K562 (cell line): ENCODE measurements at regions not wholly inside any gene's neighbourhood (a gene's known extent, or its start where the extent isn't known, plus 50 kb on each side); places are given as distances from the start of the nearest gene placed in this dataset.

Experiments
- ATAC-seq: fragments of 200-7000 bp; cut with Tn5 transposase; 3 replicates; pipeline ENCODE4 v1.9.1; 2020; ENCODE audit warnings: moderate library complexity
- BruUV-seq: library from RNA; stranded (reverse); fragments of 400-500 nt; replicated peaks from 2 replicates; lab custom pipeline; 2021; lab: Mats Ljungman, UMichigan
- CTCF ChIA-PET: fragments of 300-600 bp; formaldehyde crosslinking; extraction: SDS; loops from one replicate; lab custom pipeline; 2021; ENCODE audit warnings: low intra/inter-chr PET ratio; lab: Yijun Ruan, JAX
- POLR2A ChIA-PET: fragments of 300-600, 350-650 bp; sonication (Branson Sonifier 250); formaldehyde crosslinking; extraction: SDS; loops from one replicate; lab custom pipeline; 2021; ENCODE audit warnings: antibody characterized with exemption, inconsistent platforms; lab: Yijun Ruan, JAX
- DNase-seq, 4 experiments: peaks; one replicate each; pipeline versions ENCODE4 v3.0.0 to v3.0.0-alpha.2; 2011 to 2018; ENCODE audit warnings: low spot score in 3 of 4, mixed read lengths in 3 of 4; ENCODE audit errors: extremely low read depth in 1 of 4
- FAIRE-seq: peaks from 2 replicates; lab custom pipeline; 2011; peaks lifted over from hg19 to GRCh38; lab: Jason Lieb, UNC
- H2AFZ ChIP-seq: 2 replicates; pipeline ENCODE4 v1.6.0; 2011; ENCODE audit warnings: low read depth, low read length, control low read depth, inconsistent platforms
- H3K27ac ChIP-seq: fragments of 200-600 bp; 3 replicates; pipeline ENCODE4 v1.8.0; 2011; ENCODE audit warnings: low read depth, mild to moderate bottlenecking, control low read depth, inconsistent platforms, low read length, moderate library complexity, mixed read lengths; ENCODE audit errors: extremely low read depth
- H3K27me3 ChIP-seq, 2 experiments: fragments of 300-600 bp in 1 of 2; 2 replicates in 1 of 2; 3 replicates in 1 of 2; pipeline versions ENCODE4 v1.6.0 to v1.8.0; 2011; ENCODE audit warnings: inconsistent platforms in 2 of 2, low read length in 2 of 2, mild to moderate bottlenecking in 1 of 2, mixed read lengths in 1 of 2, moderate library complexity in 1 of 2; ENCODE audit not compliant: control insufficient read depth in 2 of 2, insufficient read depth in 2 of 2
- H3K36me3 ChIP-seq: fragments of 300-600 bp; 3 replicates; pipeline ENCODE4 v1.8.0; 2011; ENCODE audit warnings: mild to moderate bottlenecking, low read length, inconsistent platforms; ENCODE audit not compliant: control insufficient read depth, insufficient read depth
- H3K4me1 ChIP-seq, 2 experiments: fragments of 200-600 bp in 1 of 2; replicated peaks in 1 of 2; 2 replicates in 1 of 2; 3 replicates in 1 of 2; pipeline versions ENCODE4 v1.5.1 to v1.8.0; 2011; ENCODE audit warnings: inconsistent platforms in 2 of 2, low read length in 2 of 2, mild to moderate bottlenecking in 1 of 2, mixed read lengths in 1 of 2, moderate library complexity in 1 of 2; ENCODE audit not compliant: control insufficient read depth in 2 of 2, insufficient read depth in 2 of 2
- H3K4me2 ChIP-seq: 2 replicates; pipeline ENCODE4 v1.6.1; 2011; ENCODE audit warnings: low read length, control low read depth, inconsistent platforms, mixed read lengths; ENCODE audit not compliant: insufficient read depth
- H3K4me3 ChIP-seq: fragments of 200-600 bp; sonication (generic), shearing (Covaris generic); 2 replicates; pipeline ENCODE4 v1.5.1; 2016; ENCODE audit warnings: control low read depth, inconsistent platforms
- H3K79me2 ChIP-seq: fragments of 200-600 bp; 3 replicates; pipeline ENCODE4 v1.8.0; 2011; ENCODE audit warnings: low read length, inconsistent platforms; ENCODE audit not compliant: control insufficient read depth, insufficient read depth
- H3K9ac ChIP-seq, 2 experiments: 2 replicates each; pipeline versions ENCODE4 v1.6.0 to v1.6.1; 2011; ENCODE audit warnings: low read depth in 2 of 2, low read length in 2 of 2, control low read depth in 1 of 2, inconsistent platforms in 1 of 2, mild to moderate bottlenecking in 1 of 2, mixed read lengths in 1 of 2; ENCODE audit not compliant: insufficient read depth in 1 of 2
- H3K9me1 ChIP-seq: one replicate; pipeline ENCODE4 v1.6.0; 2011; ENCODE audit warnings: inconsistent platforms, mild to moderate bottlenecking, low read length, moderate library complexity; ENCODE audit not compliant: control insufficient read depth, insufficient read depth
- H3K9me3 ChIP-seq: replicated peaks from 2 replicates; pipeline ENCODE4 v1.5.1; 2011; ENCODE audit warnings: low read depth, low read length, inconsistent platforms; ENCODE audit not compliant: control insufficient read depth, insufficient read depth
- H4K20me1 ChIP-seq: replicated peaks from 2 replicates; pipeline ENCODE4 v1.6.1; 2011; ENCODE audit warnings: low read length, inconsistent platforms, mixed read lengths; ENCODE audit not compliant: control insufficient read depth, insufficient read depth
- HNRNPUL1 ChIP-seq: fragments of 200-400 bp; formaldehyde crosslinking; IDR thresholded peaks from 2 replicates; pipeline ENCODE4 v1.6.1; 2017; ENCODE audit warnings: low read length
- KLF6 ChIP-seq: fragments of 250-450 bp; sonication (Bioruptor Pico); IDR thresholded peaks from 2 replicates; pipeline ENCODE4 v1.4.0; 2020; ENCODE audit warnings: mild to moderate bottlenecking, moderate library complexity, borderline replicate concordance
- NR4A1 ChIP-seq, 2 experiments: fragments of 250-450 bp in 1 of 2; fragments of 450-650 bp in 1 of 2; sonication (Bioruptor Pico) in 1 of 2; IDR thresholded peaks; 2 replicates each; pipeline versions ENCODE4 v1.4.0 to v1.6.1; 2016 to 2020; ENCODE audit warnings: mild to moderate bottlenecking in 2 of 2, missing compliant biosample characterization in 1 of 2, missing genetic modification characterization in 1 of 2, moderate library complexity in 1 of 2
- SREBF2 ChIP-seq: sonication (generic); formaldehyde crosslinking; IDR thresholded peaks from 2 replicates; pipeline ENCODE4 v1.4.0; 2020; ENCODE audit warnings: mild to moderate bottlenecking, missing genetic modification reagents
- TSC22D4 ChIP-seq: fragments of 450-650 bp; IDR thresholded peaks from 2 replicates; pipeline ENCODE4 v1.6.1; 2016; ENCODE audit warnings: missing genetic modification characterization, missing biosample characterization, control low read depth
- ZNF263 ChIP-seq: sonication (generic); formaldehyde crosslinking; IDR thresholded peaks from 2 replicates; pipeline ENCODE4 v1.8.0; 2022; ENCODE audit warnings: mild to moderate bottlenecking, missing genetic modification reagents, borderline replicate concordance
- ZNF445 ChIP-seq: fragments of 250-450 bp; sonication (Bioruptor Pico); IDR thresholded peaks from 2 replicates; pipeline ENCODE4 v1.4.0; 2020; ENCODE audit warnings: low read depth, mild to moderate bottlenecking, moderate library complexity
- WGBS: fragments of 100-300 bp; shearing (Covaris generic); methylation state at CpG from one replicate; pipeline ENCODE4 v1.1.6; 2016; ENCODE audit warnings: low coverage, mixed read lengths; ENCODE audit not compliant: insufficient coverage; ENCODE audit errors: missing lambda C conversion rate; 5-methylcytosine and 5-hydroxymethylcytosine counted together
- in situ Hi-C: fragments of 300-500 bp; cut with MboI; formaldehyde crosslinking; loops from 4 replicates; pipeline ENCODE4 v1.15.0; 2018; ENCODE audit warnings: inconsistent platforms, mixed read lengths
- intact Hi-C: fragments of 100-400 bp; cut with micrococcal nuclease; formaldehyde crosslinking; loops from 2 replicates; pipeline ENCODE4 v1.14.2; 2022
- TF ChIP-seq, protein P1 (sequence below): fragments of 450-650 bp; IDR thresholded peaks from 2 replicates; pipeline ENCODE4 v1.6.1; 2016; ENCODE audit warnings: low read depth, mild to moderate bottlenecking, moderate library complexity
- TF ChIP-seq, protein P2 (sequence below): fragments of 200-800 bp; sonication (Bioruptor generic); IDR thresholded peaks from 2 replicates; pipeline ENCODE4 v1.6.1; 2017; ENCODE audit warnings: missing genetic modification characterization, missing compliant biosample characterization
- TF ChIP-seq, protein P3 (sequence below): fragments of 200-600 bp; sonication (generic); IDR thresholded peaks from one replicate; pipeline ENCODE4 v1.6.1; 2012; ENCODE audit warnings: mild to moderate bottlenecking, low read depth, low read length, inconsistent platforms

DNA sequence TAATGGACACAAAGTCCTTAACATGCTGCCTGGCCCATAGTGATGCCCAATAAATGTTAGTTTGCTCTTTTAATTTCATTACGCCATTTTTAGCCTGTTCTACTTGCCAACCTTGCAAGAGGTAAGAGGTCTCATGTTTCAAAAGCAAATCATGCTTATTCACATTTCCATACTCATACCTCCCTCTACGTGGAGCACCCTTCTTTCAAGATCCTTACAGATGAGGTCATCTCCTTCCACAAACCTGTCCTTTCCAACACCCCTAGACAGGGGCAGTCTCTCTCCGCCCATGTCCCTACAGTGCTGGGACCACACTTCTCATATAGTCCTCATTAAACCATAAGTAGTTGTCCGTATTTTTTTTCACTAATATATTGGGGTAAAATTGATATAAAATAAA is 271.3 kb downstream of the FGFR2 start:
- Histone ChIP-seq H3K4me2 (no peak overlapping the region), H3K27ac (no peak overlapping the region), H3K4me3 (no peak overlapping the region), H3K9me1 (no peaks in the 10 kb centered on the region), H3K79me2 (no peaks in the 10 kb centered on the region), H3K4me1 (no peaks in the 10 kb centered on the region), H4K20me1 (no peaks in the 10 kb centered on the region), H3K27me3 (no peaks in the 10 kb centered on the region), H3K36me3 (no peaks in the 10 kb centered on the region), H3K9me3 (no peaks in the 10 kb centered on the region), H2AFZ (no peak overlapping the region), H3K9ac (no peak overlapping the region)
- TF ChIP-seq HNRNPUL1 (no peak), SREBF2 (CRISPR knock-in tag) (no peak), ZNF263 (CRISPR knock-in tag) (no peak), NR4A1 (CRISPR knock-in tag; IDR thresholded peaks at IDR 0.05) (no peak), NR4A1 (tag; IDR thresholded peaks at IDR 0.05) (no peak), TSC22D4 (tag) (no peak), KLF6 (CRISPR knock-in tag) (no peak), ZNF445 (CRISPR knock-in tag) (no peak)
- TF ChIP-seq, protein P1, sequence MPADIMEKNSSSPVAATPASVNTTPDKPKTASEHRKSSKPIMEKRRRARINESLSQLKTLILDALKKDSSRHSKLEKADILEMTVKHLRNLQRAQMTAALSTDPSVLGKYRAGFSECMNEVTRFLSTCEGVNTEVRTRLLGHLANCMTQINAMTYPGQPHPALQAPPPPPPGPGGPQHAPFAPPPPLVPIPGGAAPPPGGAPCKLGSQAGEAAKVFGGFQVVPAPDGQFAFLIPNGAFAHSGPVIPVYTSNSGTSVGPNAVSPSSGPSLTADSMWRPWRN = no peak
- TF ChIP-seq, protein P2, sequence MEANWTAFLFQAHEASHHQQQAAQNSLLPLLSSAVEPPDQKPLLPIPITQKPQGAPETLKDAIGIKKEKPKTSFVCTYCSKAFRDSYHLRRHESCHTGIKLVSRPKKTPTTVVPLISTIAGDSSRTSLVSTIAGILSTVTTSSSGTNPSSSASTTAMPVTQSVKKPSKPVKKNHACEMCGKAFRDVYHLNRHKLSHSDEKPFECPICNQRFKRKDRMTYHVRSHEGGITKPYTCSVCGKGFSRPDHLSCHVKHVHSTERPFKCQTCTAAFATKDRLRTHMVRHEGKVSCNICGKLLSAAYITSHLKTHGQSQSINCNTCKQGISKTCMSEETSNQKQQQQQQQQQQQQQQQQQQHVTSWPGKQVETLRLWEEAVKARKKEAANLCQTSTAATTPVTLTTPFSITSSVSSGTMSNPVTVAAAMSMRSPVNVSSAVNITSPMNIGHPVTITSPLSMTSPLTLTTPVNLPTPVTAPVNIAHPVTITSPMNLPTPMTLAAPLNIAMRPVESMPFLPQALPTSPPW (CRISPR knock-in tag) = no peak
- TF ChIP-seq, protein P3, sequence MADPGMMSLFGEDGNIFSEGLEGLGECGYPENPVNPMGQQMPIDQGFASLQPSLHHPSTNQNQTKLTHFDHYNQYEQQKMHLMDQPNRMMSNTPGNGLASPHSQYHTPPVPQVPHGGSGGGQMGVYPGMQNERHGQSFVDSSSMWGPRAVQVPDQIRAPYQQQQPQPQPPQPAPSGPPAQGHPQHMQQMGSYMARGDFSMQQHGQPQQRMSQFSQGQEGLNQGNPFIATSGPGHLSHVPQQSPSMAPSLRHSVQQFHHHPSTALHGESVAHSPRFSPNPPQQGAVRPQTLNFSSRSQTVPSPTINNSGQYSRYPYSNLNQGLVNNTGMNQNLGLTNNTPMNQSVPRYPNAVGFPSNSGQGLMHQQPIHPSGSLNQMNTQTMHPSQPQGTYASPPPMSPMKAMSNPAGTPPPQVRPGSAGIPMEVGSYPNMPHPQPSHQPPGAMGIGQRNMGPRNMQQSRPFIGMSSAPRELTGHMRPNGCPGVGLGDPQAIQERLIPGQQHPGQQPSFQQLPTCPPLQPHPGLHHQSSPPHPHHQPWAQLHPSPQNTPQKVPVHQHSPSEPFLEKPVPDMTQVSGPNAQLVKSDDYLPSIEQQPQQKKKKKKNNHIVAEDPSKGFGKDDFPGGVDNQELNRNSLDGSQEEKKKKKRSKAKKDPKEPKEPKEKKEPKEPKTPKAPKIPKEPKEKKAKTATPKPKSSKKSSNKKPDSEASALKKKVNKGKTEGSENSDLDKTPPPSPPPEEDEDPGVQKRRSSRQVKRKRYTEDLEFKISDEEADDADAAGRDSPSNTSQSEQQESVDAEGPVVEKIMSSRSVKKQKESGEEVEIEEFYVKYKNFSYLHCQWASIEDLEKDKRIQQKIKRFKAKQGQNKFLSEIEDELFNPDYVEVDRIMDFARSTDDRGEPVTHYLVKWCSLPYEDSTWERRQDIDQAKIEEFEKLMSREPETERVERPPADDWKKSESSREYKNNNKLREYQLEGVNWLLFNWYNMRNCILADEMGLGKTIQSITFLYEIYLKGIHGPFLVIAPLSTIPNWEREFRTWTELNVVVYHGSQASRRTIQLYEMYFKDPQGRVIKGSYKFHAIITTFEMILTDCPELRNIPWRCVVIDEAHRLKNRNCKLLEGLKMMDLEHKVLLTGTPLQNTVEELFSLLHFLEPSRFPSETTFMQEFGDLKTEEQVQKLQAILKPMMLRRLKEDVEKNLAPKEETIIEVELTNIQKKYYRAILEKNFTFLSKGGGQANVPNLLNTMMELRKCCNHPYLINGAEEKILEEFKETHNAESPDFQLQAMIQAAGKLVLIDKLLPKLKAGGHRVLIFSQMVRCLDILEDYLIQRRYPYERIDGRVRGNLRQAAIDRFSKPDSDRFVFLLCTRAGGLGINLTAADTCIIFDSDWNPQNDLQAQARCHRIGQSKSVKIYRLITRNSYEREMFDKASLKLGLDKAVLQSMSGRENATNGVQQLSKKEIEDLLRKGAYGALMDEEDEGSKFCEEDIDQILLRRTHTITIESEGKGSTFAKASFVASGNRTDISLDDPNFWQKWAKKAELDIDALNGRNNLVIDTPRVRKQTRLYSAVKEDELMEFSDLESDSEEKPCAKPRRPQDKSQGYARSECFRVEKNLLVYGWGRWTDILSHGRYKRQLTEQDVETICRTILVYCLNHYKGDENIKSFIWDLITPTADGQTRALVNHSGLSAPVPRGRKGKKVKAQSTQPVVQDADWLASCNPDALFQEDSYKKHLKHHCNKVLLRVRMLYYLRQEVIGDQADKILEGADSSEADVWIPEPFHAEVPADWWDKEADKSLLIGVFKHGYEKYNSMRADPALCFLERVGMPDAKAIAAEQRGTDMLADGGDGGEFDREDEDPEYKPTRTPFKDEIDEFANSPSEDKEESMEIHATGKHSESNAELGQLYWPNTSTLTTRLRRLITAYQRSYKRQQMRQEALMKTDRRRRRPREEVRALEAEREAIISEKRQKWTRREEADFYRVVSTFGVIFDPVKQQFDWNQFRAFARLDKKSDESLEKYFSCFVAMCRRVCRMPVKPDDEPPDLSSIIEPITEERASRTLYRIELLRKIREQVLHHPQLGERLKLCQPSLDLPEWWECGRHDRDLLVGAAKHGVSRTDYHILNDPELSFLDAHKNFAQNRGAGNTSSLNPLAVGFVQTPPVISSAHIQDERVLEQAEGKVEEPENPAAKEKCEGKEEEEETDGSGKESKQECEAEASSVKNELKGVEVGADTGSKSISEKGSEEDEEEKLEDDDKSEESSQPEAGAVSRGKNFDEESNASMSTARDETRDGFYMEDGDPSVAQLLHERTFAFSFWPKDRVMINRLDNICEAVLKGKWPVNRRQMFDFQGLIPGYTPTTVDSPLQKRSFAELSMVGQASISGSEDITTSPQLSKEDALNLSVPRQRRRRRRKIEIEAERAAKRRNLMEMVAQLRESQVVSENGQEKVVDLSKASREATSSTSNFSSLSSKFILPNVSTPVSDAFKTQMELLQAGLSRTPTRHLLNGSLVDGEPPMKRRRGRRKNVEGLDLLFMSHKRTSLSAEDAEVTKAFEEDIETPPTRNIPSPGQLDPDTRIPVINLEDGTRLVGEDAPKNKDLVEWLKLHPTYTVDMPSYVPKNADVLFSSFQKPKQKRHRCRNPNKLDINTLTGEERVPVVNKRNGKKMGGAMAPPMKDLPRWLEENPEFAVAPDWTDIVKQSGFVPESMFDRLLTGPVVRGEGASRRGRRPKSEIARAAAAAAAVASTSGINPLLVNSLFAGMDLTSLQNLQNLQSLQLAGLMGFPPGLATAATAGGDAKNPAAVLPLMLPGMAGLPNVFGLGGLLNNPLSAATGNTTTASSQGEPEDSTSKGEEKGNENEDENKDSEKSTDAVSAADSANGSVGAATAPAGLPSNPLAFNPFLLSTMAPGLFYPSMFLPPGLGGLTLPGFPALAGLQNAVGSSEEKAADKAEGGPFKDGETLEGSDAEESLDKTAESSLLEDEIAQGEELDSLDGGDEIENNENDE = no peak
- ATAC-seq = no peak
- DNase-seq = no peak
- in situ Hi-C loops = no loop called here
- ChIA-PET POLR2A (no interaction called here), CTCF (no interaction called here)
- WGBS = 0% methylated on average over 4 of the region's 4 CpGs
- BruUV-seq = no TSS peak
- no peak for FAIRE-seq
- intact Hi-C loops = no loop called here
